Ectodermal cell (in vitro differentiated cells): ENCODE measurements at regions not wholly inside any gene's neighbourhood (a gene's known extent, or its start where the extent isn't known, plus 50 kb on each side); places are given as distances from the start of the nearest gene placed in this dataset.

Experiments used
- H3K27ac ChIP-seq: 2 replicates; pipeline ENCODE4 v1.7.0; 2013; ENCODE audit warnings: mild to moderate bottlenecking, low read depth, low read length; ENCODE audit not compliant: insufficient read depth, poor library complexity, severe bottlenecking
- H3K27me3 ChIP-seq: 2 replicates; pipeline ENCODE4 v1.7.0; 2013; ENCODE audit warnings: mild to moderate bottlenecking, low read length; ENCODE audit not compliant: insufficient read depth, control insufficient read depth, poor library complexity, severe bottlenecking
- H3K36me3 ChIP-seq: one replicate; pipeline ENCODE4 v1.7.0; 2013; ENCODE audit warnings: low read length; ENCODE audit not compliant: control insufficient read depth, insufficient read depth
- H3K4me1 ChIP-seq: one replicate; pipeline ENCODE4 v1.7.0; 2013; ENCODE audit warnings: low read length; ENCODE audit not compliant: control insufficient read depth, insufficient read depth
- H3K4me3 ChIP-seq: 2 replicates; pipeline ENCODE4 v1.7.0; 2013; ENCODE audit warnings: low read depth, low read length, control low read depth; ENCODE audit not compliant: insufficient read depth
- H3K9me3 ChIP-seq: 2 replicates; pipeline ENCODE4 v1.7.0; 2013; ENCODE audit warnings: mild to moderate bottlenecking, low read length, moderate library complexity; ENCODE audit not compliant: control insufficient read depth
- WGBS, 2 experiments: methylation state at CpG; one replicate each; pipeline ENCODE4 v1.1.7; 2013; ENCODE audit warnings: missing lambda C conversion rate in 2 of 2; 5-methylcytosine and 5-hydroxymethylcytosine counted together

GRCh38 chr14:50037852-50038251, 78.5 kb downstream of the VCPKMT start:
- H3K4me1 ChIP-seq: no peaks in the 10 kb centered on the region
- no peak overlapping the region for H3K4me3 ChIP-seq
- H3K36me3 ChIP-seq: no peaks in the 10 kb centered on the region
- H3K27ac ChIP-seq: no peak overlapping the region
- no peaks in the 10 kb centered on the region for H3K9me3 ChIP-seq
- WGBS, 2 experiments: 89 to 96% methylated on average over 5 to 6 of the region's 6 CpGs
- no peaks in the 10 kb centered on the region for H3K27me3 ChIP-seq

- H3K27ac ChIP-seq: no peak overlapping the region
- 92% methylated on average over 4 of the region's 4 CpGs for WGBS, 2 experiments
- H3K27me3 ChIP-seq: no peaks in the 10 kb centered on the region
- no peaks in the 10 kb centered on the region for H3K4me1 ChIP-seq
- H3K4me3 ChIP-seq: no peak overlapping the region
- no peaks in the 10 kb centered on the region for H3K36me3 ChIP-seq
- no peaks in the 10 kb centered on the region for H3K9me3 ChIP-seq
These were observed 77.8 kb downstream of the VCPKMT start for GRCh38 chr14:50038398-50039119.

- H3K4me1 ChIP-seq: no peaks in the 10 kb centered on the region
- H3K27ac ChIP-seq: no peak overlapping the region
- H3K36me3 ChIP-seq: no peaks in the 10 kb centered on the region
- WGBS, 2 experiments: 93% methylated on average over 4 of the region's 4 CpGs
- no peak overlapping the region for H3K4me3 ChIP-seq
- no peaks in the 10 kb centered on the region for H3K9me3 ChIP-seq
- H3K27me3 ChIP-seq: no peaks in the 10 kb centered on the region
These were observed 77.3 kb downstream of the VCPKMT start for GRCh38 chr14:50039120-50039517.

- Histone ChIP-seq H3K4me3 (no peak overlapping the region), H3K27ac (no peak overlapping the region), H3K4me1 (no peaks in the 10 kb centered on the region), H3K9me3 (no peaks in the 10 kb centered on the region), H3K36me3 (no peaks in the 10 kb centered on the region), H3K27me3 (no peaks in the 10 kb centered on the region)
- WGBS, 2 experiments: 94 to 95% methylated on average over 9 of the region's 9 CpGs
These were observed 76.5 kb downstream of the VCPKMT start for GRCh38 chr14:50039734-50040400.

- H3K4me3 ChIP-seq: no peak overlapping the region
- no peak overlapping the region for H3K27ac ChIP-seq
- H3K27me3 ChIP-seq: no peaks in the 10 kb centered on the region
- no peaks in the 10 kb centered on the region for H3K36me3 ChIP-seq
- WGBS, 2 experiments: 86 to 92% methylated on average over 4 of the region's 4 CpGs
- no peaks in the 10 kb centered on the region for H3K4me1 ChIP-seq
- H3K9me3 ChIP-seq: no peaks in the 10 kb centered on the region
These were observed 76.0 kb downstream of the VCPKMT start for GRCh38 chr14:50040401-50040775.

- no peaks in the 10 kb centered on the region for H3K9me3 ChIP-seq
- H3K4me1 ChIP-seq: no peaks in the 10 kb centered on the region
- WGBS, 2 experiments: 93 to 96% methylated on average over 7 of the region's 7 CpGs
- H3K27me3 ChIP-seq: no peaks in the 10 kb centered on the region
- no peaks in the 10 kb centered on the region for H3K36me3 ChIP-seq
- no peak overlapping the region for H3K4me3 ChIP-seq
- no peak overlapping the region for H3K27ac ChIP-seq
These were observed 75.4 kb downstream of the VCPKMT start for GRCh38 chr14:50040895-50041465.

- Histone ChIP-seq H3K4me1 (no peaks in the 10 kb centered on the region), H3K4me3 (no peak overlapping the region), H3K36me3 (no peaks in the 10 kb centered on the region), H3K27me3 (no peaks in the 10 kb centered on the region), H3K9me3 (no peaks in the 10 kb centered on the region), H3K27ac (no peak overlapping the region)
- 97 to 99% methylated on average over 3 of the region's 3 CpGs for WGBS, 2 experiments
These were observed 74.4 kb downstream of the VCPKMT start for GRCh38 chr14:50041980-50042379.

GRCh38 chr14:50044042-50044651, 72.2 kb downstream of the VCPKMT start:
- no peak overlapping the region for H3K4me3 ChIP-seq
- H3K9me3 ChIP-seq: no peaks in the 10 kb centered on the region
- no peaks in the 10 kb centered on the region for H3K4me1 ChIP-seq
- no peak overlapping the region for H3K27ac ChIP-seq
- no peaks in the 10 kb centered on the region for H3K27me3 ChIP-seq
- 84 to 95% methylated on average over 3 to 4 of the region's 4 CpGs for WGBS, 2 experiments
- no peaks in the 10 kb centered on the region for H3K36me3 ChIP-seq

- H3K9me3 ChIP-seq: no peaks in the 10 kb centered on the region
- no peaks in the 10 kb centered on the region for H3K27me3 ChIP-seq
- no peaks in the 10 kb centered on the region for H3K4me1 ChIP-seq
- 77 to 78% methylated on average over 8 of the region's 8 CpGs for WGBS, 2 experiments
- no peak overlapping the region for H3K4me3 ChIP-seq
- no peak overlapping the region for H3K27ac ChIP-seq
- H3K36me3 ChIP-seq: no peaks in the 10 kb centered on the region
These were observed 71.2 kb downstream of the VCPKMT start for GRCh38 chr14:50045039-50045711.

- H3K4me3 ChIP-seq: no peak overlapping the region
- no peaks in the 10 kb centered on the region for H3K27me3 ChIP-seq
- no peaks in the 10 kb centered on the region for H3K9me3 ChIP-seq
- 92 to 93% methylated on average over 2 of the region's 2 CpGs for WGBS, 2 experiments
- H3K27ac ChIP-seq: no peak overlapping the region
- no peaks in the 10 kb centered on the region for H3K4me1 ChIP-seq
- no peaks in the 10 kb centered on the region for H3K36me3 ChIP-seq
These were observed 70.5 kb downstream of the VCPKMT start for GRCh38 chr14:50045837-50046236.
